ENCODE measurements at regions not wholly inside any gene's neighbourhood (a gene's known extent, or its start where the extent isn't known, plus 50 kb on each side); places are given as distances from the start of the nearest gene placed in this dataset.

GRCh38 chr18:78086931-78087330 lies 837.3 kb downstream of the GALR1 start:
- no peak for DNase-seq
- ATAC-seq = no peak
- no peaks in the 10 kb centered on the region for H3K9me3 ChIP-seq (ENCODE audit: control insufficient read depth, low read length, poor library complexity, severe bottlenecking)
- H3K4me1 Mint-ChIP-seq = no peaks in the 10 kb centered on the region
- H3K27me3 Mint-ChIP-seq = no peaks in the 10 kb centered on the region
- H3K27ac Mint-ChIP-seq = no peak overlapping the region
- H3K4me3 Mint-ChIP-seq = no peak overlapping the region
- no peaks in the 10 kb centered on the region for H3K36me3 Mint-ChIP-seq (ENCODE audit: low read depth)

GRCh38 chr18:78087338-78087737 lies 837.7 kb downstream of the GALR1 start:
- H3K36me3 Mint-ChIP-seq (ENCODE audit: low read depth) = no peaks in the 10 kb centered on the region
- H3K9me3 ChIP-seq (ENCODE audit: control insufficient read depth, low read length, poor library complexity, severe bottlenecking) = no peaks in the 10 kb centered on the region
- no peak for DNase-seq
- ATAC-seq = no peak
- no peak overlapping the region for H3K27ac Mint-ChIP-seq
- no peaks in the 10 kb centered on the region for H3K27me3 Mint-ChIP-seq
- H3K4me3 Mint-ChIP-seq = no peak overlapping the region
- no peaks in the 10 kb centered on the region for H3K4me1 Mint-ChIP-seq

GRCh38 chr18:78090584-78090983 lies 840.9 kb downstream of the GALR1 start:
- no peak overlapping the region for H3K4me3 Mint-ChIP-seq
- H3K36me3 Mint-ChIP-seq (ENCODE audit: low read depth) = no peaks in the 10 kb centered on the region
- no peak for ATAC-seq

GRCh38 chr18:78092901-78093300 lies 843.3 kb downstream of the GALR1 start:
- Mint-ChIP-seq H3K27me3 (no peaks in the 10 kb centered on the region), H3K4me1 (no peaks in the 10 kb centered on the region), H3K36me3 (ENCODE audit: low read depth) (no peaks in the 10 kb centered on the region), H3K27ac (no peak overlapping the region), H3K4me3 (no peak overlapping the region)
- ATAC-seq (no peak), DNase-seq (no peak)
- H3K9me3 ChIP-seq (ENCODE audit: control insufficient read depth, low read length, poor library complexity, severe bottlenecking) = no peaks in the 10 kb centered on the region

More at GRCh38 chr18:78090584-78090983, 840.9 kb downstream of the GALR1 start:
- DNase-seq = no peak
- Mint-ChIP-seq H3K4me1 (no peaks in the 10 kb centered on the region), H3K27ac (no peak overlapping the region), H3K27me3 (no peaks in the 10 kb centered on the region)
- H3K9me3 ChIP-seq (ENCODE audit: control insufficient read depth, low read length, poor library complexity, severe bottlenecking) = no peaks in the 10 kb centered on the region

GRCh38 chr18:78099979-78100588 lies 850.4 kb downstream of the GALR1 start:
- no peaks in the 10 kb centered on the region for H3K27me3 Mint-ChIP-seq
- DNase-seq = no peak
- H3K4me1 Mint-ChIP-seq = no peaks in the 10 kb centered on the region
- no peak overlapping the region for H3K4me3 Mint-ChIP-seq
- no peak for ATAC-seq
- no peak overlapping the region for H3K27ac Mint-ChIP-seq
- no peaks in the 10 kb centered on the region for H3K9me3 ChIP-seq (ENCODE audit: control insufficient read depth, low read length, poor library complexity, severe bottlenecking)
- no peaks in the 10 kb centered on the region for H3K36me3 Mint-ChIP-seq (ENCODE audit: low read depth)

GRCh38 chr18:78101091-78101490 lies 851.4 kb downstream of the GALR1 start:
- Mint-ChIP-seq H3K27me3 (no peaks in the 10 kb centered on the region), H3K27ac (no peak overlapping the region), H3K4me3 (no peak overlapping the region), H3K36me3 (ENCODE audit: low read depth) (no peaks in the 10 kb centered on the region), H3K4me1 (no peaks in the 10 kb centered on the region)
- DNase-seq (no peak), ATAC-seq (no peak)
- H3K9me3 ChIP-seq (ENCODE audit: control insufficient read depth, low read length, poor library complexity, severe bottlenecking) = no peaks in the 10 kb centered on the region

DNA sequence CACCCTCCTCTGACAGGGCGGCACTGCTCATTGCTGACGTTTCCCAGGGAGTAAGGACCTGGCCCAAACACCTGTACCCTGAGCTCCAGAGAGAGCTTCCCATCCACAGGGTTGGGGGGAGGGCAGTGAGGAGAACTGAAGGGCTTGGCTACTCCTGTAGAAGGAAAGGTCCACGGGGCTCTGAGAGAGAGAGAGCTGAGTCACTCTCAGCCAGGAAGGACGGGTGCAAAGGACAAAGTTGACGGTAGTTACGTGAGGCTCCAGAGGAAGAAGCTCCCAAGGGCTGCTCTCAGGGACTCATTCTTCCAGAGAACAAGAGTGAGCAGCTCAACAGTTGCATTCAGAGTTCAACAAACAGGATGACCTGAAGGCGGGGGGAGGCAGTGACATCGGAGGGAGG lies 852.5 kb downstream of the GALR1 start:
- ATAC-seq (no peak), DNase-seq (no peak)
- H3K36me3 Mint-ChIP-seq (ENCODE audit: low read depth) = no peaks in the 10 kb centered on the region
- no peak overlapping the region for H3K27ac Mint-ChIP-seq
- H3K27me3 Mint-ChIP-seq = no peaks in the 10 kb centered on the region
- H3K9me3 ChIP-seq (ENCODE audit: control insufficient read depth, low read length, poor library complexity, severe bottlenecking) = no peaks in the 10 kb centered on the region
- no peaks in the 10 kb centered on the region for H3K4me1 Mint-ChIP-seq
- no peak overlapping the region for H3K4me3 Mint-ChIP-seq

- ATAC-seq (no peak), DNase-seq (no peak)
- H3K4me1 Mint-ChIP-seq = no peaks in the 10 kb centered on the region
- H3K4me3 Mint-ChIP-seq = no peak overlapping the region
- no peaks in the 10 kb centered on the region for H3K36me3 Mint-ChIP-seq (ENCODE audit: low read depth)
- no peaks in the 10 kb centered on the region for H3K27me3 Mint-ChIP-seq
- no peaks in the 10 kb centered on the region for H3K9me3 ChIP-seq (ENCODE audit: control insufficient read depth, low read length, poor library complexity, severe bottlenecking)
- H3K27ac Mint-ChIP-seq = no peak overlapping the region
Measured at GRCh38 chr18:78105611-78106010, 856.0 kb downstream of the GALR1 start.

DNA sequence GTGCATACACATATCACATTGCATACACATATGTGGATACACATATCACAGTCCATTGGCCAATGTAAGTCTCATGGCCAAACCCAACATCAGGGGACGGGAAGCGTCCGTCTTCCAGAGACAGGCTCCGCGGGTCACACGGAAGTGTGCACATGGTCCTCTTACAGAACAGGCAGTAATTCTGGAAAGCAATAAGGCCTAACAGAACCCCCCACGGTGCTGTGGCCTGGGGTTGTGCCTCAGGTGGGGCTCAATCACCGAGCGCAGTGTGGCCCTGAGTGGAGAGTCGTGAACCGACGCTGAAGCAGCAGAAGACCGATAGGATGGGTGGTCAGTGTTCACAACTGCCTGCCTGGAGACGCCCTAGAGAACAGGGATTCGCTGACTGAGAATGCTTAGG lies 857.3 kb downstream of the GALR1 start:
- Mint-ChIP-seq H3K27me3 (no peaks in the 10 kb centered on the region), H3K4me3 (no peak overlapping the region), H3K27ac (no peak overlapping the region), H3K36me3 (ENCODE audit: low read depth) (no peaks in the 10 kb centered on the region), H3K4me1 (no peaks in the 10 kb centered on the region)
- no peak for DNase-seq
- no peak for ATAC-seq
- no peaks in the 10 kb centered on the region for H3K9me3 ChIP-seq (ENCODE audit: control insufficient read depth, low read length, poor library complexity, severe bottlenecking)

GRCh38 chr18:78107363-78107762 lies 857.7 kb downstream of the GALR1 start:
- H3K36me3 Mint-ChIP-seq (ENCODE audit: low read depth) = no peaks in the 10 kb centered on the region
- ATAC-seq (no peak), DNase-seq (no peak)
- no peaks in the 10 kb centered on the region for H3K9me3 ChIP-seq (ENCODE audit: control insufficient read depth, low read length, poor library complexity, severe bottlenecking)
- no peaks in the 10 kb centered on the region for H3K27me3 Mint-ChIP-seq
- no peaks in the 10 kb centered on the region for H3K4me1 Mint-ChIP-seq
- H3K4me3 Mint-ChIP-seq = no peak overlapping the region
- H3K27ac Mint-ChIP-seq = no peak overlapping the region

GRCh38 chr18:78108554-78108953 lies 858.9 kb downstream of the GALR1 start:
- H3K4me3 Mint-ChIP-seq = no peak overlapping the region
- no peaks in the 10 kb centered on the region for H3K9me3 ChIP-seq (ENCODE audit: control insufficient read depth, low read length, poor library complexity, severe bottlenecking)
- H3K27ac Mint-ChIP-seq = no peak overlapping the region
- DNase-seq (no peak), ATAC-seq (no peak)
- no peaks in the 10 kb centered on the region for H3K36me3 Mint-ChIP-seq (ENCODE audit: low read depth)
- no peaks in the 10 kb centered on the region for H3K4me1 Mint-ChIP-seq
- H3K27me3 Mint-ChIP-seq = no peaks in the 10 kb centered on the region

DNA sequence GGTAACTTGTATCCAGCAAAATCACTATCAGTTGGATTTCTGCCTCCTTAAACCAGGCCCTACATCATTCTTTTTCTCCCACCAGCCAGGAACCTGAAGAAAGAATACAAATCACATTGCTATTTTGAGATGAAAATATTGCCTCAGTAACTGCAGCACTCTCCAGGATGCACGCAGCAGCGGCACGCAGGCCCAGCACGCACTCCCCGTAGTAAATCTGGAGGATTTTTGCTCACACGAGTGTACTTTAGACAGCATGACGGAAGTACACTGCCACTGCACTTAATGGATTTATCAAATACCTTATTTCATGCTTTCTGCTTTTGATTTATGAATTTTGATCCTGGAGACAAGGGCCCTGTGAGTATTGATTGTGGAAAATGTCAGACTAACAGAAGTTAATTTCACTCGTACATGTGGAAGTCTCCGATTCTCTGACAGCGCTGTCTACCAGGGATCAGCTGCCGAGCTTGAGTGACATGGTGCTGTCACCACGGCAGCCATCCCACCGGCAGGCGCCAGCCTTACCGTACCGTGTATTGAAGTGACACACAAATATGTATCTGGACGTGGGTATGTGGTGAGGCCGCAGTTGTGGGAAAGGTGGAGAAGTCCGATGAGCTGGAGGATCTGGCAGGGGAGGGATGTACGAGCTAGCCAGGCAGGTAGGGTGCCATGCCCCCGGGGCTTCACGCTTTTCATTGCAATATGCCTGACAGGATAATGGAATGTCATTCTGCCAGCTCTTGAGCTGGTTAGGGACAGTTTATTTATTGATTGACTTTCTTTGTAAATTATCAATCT lies 863.7 kb downstream of the GALR1 start:
- H3K9me3 ChIP-seq (ENCODE audit: control insufficient read depth, low read length, poor library complexity, severe bottlenecking) = no peaks in the 10 kb centered on the region
- no peak overlapping the region for H3K4me3 Mint-ChIP-seq
- no peak for ATAC-seq
- no peaks in the 10 kb centered on the region for H3K36me3 Mint-ChIP-seq (ENCODE audit: low read depth)
- no peaks in the 10 kb centered on the region for H3K27me3 Mint-ChIP-seq
- no peaks in the 10 kb centered on the region for H3K4me1 Mint-ChIP-seq
- no peak overlapping the region for H3K27ac Mint-ChIP-seq
- no peak for DNase-seq

GRCh38 chr18:78113940-78114251 lies 864.2 kb downstream of the GALR1 start:
- ATAC-seq = no peak
- Mint-ChIP-seq H3K4me3 (no peak overlapping the region), H3K36me3 (ENCODE audit: low read depth) (no peaks in the 10 kb centered on the region), H3K27ac (no peak overlapping the region), H3K4me1 (no peaks in the 10 kb centered on the region), H3K27me3 (no peaks in the 10 kb centered on the region)
- H3K9me3 ChIP-seq (ENCODE audit: control insufficient read depth, low read length, poor library complexity, severe bottlenecking) = no peaks in the 10 kb centered on the region
- no peak for DNase-seq

DNA sequence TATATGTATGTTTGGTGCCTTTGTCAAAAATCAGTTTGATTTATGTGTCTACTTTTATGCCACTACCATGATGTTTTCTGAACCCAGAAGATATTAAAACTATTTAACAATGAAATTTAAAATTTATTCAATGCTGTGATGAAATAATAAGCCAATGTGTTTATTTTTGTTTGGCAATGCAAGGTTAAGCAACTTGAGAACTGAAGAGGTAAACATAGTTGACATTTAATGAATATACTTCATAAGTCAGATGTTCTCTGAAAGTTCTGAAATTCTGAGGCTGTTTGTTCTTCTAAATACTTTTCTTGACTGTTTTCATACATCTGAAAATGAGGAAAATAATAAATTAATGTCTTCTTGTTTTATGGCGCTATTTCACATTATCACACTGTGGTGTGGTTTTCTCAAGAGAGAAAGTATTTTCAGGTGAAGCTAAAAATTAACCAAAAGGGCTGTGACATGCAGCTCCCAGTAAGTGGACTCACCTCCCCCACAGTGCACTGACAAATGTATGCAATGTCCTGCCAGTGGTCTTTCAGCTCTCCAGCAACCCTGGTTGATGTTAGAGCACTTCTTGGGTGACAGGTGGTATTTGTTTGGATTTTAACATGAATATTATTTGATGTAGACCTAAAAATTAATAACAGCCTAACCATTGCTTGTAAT lies 863.6 kb upstream of the SALL3 start:
- no peak overlapping the region for H3K27ac Mint-ChIP-seq
- no peak for ATAC-seq
- no peaks in the 10 kb centered on the region for H3K4me1 Mint-ChIP-seq
- H3K27me3 Mint-ChIP-seq = no peaks in the 10 kb centered on the region
- no peak for DNase-seq
- H3K36me3 Mint-ChIP-seq (ENCODE audit: low read depth) = peaks cover 2% of the 10 kb centered on the region
- no peaks in the 10 kb centered on the region for H3K9me3 ChIP-seq (ENCODE audit: control insufficient read depth, low read length, poor library complexity, severe bottlenecking)
- no peak overlapping the region for H3K4me3 Mint-ChIP-seq

All from T-helper 17 cell (primary cell).